Neural progenitor cell (in vitro differentiated cells): ENCODE measurements at regions not wholly inside any gene's neighbourhood (a gene's known extent, or its start where the extent isn't known, plus 50 kb on each side); places are given as distances from the start of the nearest gene placed in this dataset.
"Not testable (repeated sequence)": the region's sequence is repeated elsewhere in the genome, so short reads cannot be mapped to it uniquely, and the experiment has no call there.

Experiments used
- CTCF ChIP-seq: fragments of 200-600 bp; sonication (generic); IDR thresholded peaks from 2 replicates; pipeline ENCODE4 v1.5.1; 2017; ENCODE audit warnings: antibody characterized with exemption, mild to moderate bottlenecking
- EZH2 ChIP-seq: fragments of 200-600 bp; sonication (generic); IDR thresholded peaks from 2 replicates; pipeline ENCODE4 v1.6.1; 2017; ENCODE audit warnings: antibody characterized with exemption, mild to moderate bottlenecking, moderate library complexity
- EZH2phosphoT487 ChIP-seq: fragments of 200-600 bp; sonication (generic); IDR thresholded peaks from 2 replicates; pipeline ENCODE4 v1.6.1; 2017; ENCODE audit warnings: antibody characterized with exemption

- TF ChIP-seq CTCF, EZH2, EZH2phosphoT487: not testable (repeated sequence)
These were observed 1462.2 kb downstream of the FOXD4L5 start for GRCh38 chr9:63822615-63823374.
